ENCODE measurements at regions not wholly inside any gene's neighbourhood (a gene's known extent, or its start where the extent isn't known, plus 50 kb on each side); places are given as distances from the start of the nearest gene placed in this dataset.

- TF ChIP-seq CTCF (IDR thresholded peaks at IDR 0.05) = no peak
- no peak for TF ChIP-seq POLR2A (IDR thresholded peaks at IDR 0.05)
- no peak for TF ChIP-seq POLR2AphosphoS5 (IDR thresholded peaks at IDR 0.05)
- TF ChIP-seq EP300 (IDR thresholded peaks at IDR 0.05) = no peak
These were observed 58.6 kb upstream of the ZSWIM6 start for GRCh38 chr5:61273279-61273975.
